ENCODE measurements at regions not wholly inside any gene's neighbourhood (a gene's known extent, or its start where the extent isn't known, plus 50 kb on each side); places are given as distances from the start of the nearest gene placed in this dataset.

- H3K23ac ChIP-seq (ENCODE audit: insufficient read length, low read depth, low read length): no peak overlapping the region
- no peak overlapping the region for H2BK120ac ChIP-seq (ENCODE audit: low read depth, low read length, poor library complexity, severe bottlenecking)
- H3K9me3 Mint-ChIP-seq: no peaks in the 10 kb centered on the region; a peak in 1 of 5 replicates
- no peak overlapping the region for H2BK20ac ChIP-seq (ENCODE audit: low read depth, low read length, poor library complexity, severe bottlenecking)
- TF ChIP-seq CTCF (conservative IDR thresholded peaks at IDR 0.05): no peak
- 0 out of 4 replicates have a peak, but pooled peaks cover 0 to 2% of the 10 kb centered on the region in 2 experiments for H3K4me1 Mint-ChIP-seq
- H2BK12ac ChIP-seq (ENCODE audit: insufficient read length, low read depth, low read length): no peak overlapping the region
- no peaks in the 10 kb centered on the region for H3K27me3 ChIP-seq (ENCODE audit: insufficient read depth, low read length)
- DNase-seq: no peak
- H4K20me1 ChIP-seq (ENCODE audit: control insufficient read depth, insufficient read depth, insufficient read length): no peaks in the 10 kb centered on the region
- no peak overlapping the region for H3K27ac ChIP-seq (ENCODE audit: insufficient read length, low read depth, low read length)
- no peak overlapping the region for H3K56ac ChIP-seq (ENCODE audit: insufficient read length, low read depth, low read length)
- H2AFZ ChIP-seq (ENCODE audit: low read length): no peak overlapping the region
- no CpG with 5 or more reads among the region's 2 CpGs for WGBS (ENCODE audit: extremely low coverage, insufficient read length, low lambda C conversion rate)
- no peaks in the 10 kb centered on the region for H3K79me2 ChIP-seq (ENCODE audit: insufficient read depth, low read length)
- H3K14ac ChIP-seq (ENCODE audit: insufficient read depth, low read length): no peak overlapping the region
- H4K8ac ChIP-seq (replicated peaks; ENCODE audit: insufficient read length, low read depth, low read length): no peak overlapping the region
- no peaks in the 10 kb centered on the region for H3K23me2 ChIP-seq (ENCODE audit: insufficient read length, low read depth, low read length, poor library complexity, severe bottlenecking)
- H3K18ac ChIP-seq (ENCODE audit: insufficient read length, low read depth, low read length): no peak overlapping the region
- no peak overlapping the region for H3K4me3 Mint-ChIP-seq
- no peaks in the 10 kb centered on the region; the same call in 1 of the 2 replicates for H3K4me1 ChIP-seq (ENCODE audit: insufficient read depth, low read length)
- no peaks in the 10 kb centered on the region for H3K36me3 Mint-ChIP-seq (ENCODE audit: insufficient read depth in 1 of 3, low read depth in 3 of 3)
- H3K4me2 ChIP-seq (ENCODE audit: insufficient read depth, insufficient read length, low read length): no peak overlapping the region
- no peak overlapping the region for H3K27ac Mint-ChIP-seq
- H4K5ac ChIP-seq (ENCODE audit: insufficient read length, low read depth, low read length): no peak overlapping the region
- peaks cover 1% of the 10 kb centered on the region for H3K27me3 Mint-ChIP-seq (ENCODE audit: low read depth)
- H3K9me3 ChIP-seq (ENCODE audit: control insufficient read depth, low read depth, low read length): no peaks in the 10 kb centered on the region
- H3T11ph ChIP-seq (ENCODE audit: low read length): no peak overlapping the region
- no peak overlapping the region for H2BK15ac ChIP-seq (ENCODE audit: low read depth, low read length)
- no peaks in the 10 kb centered on the region for H3K79me1 ChIP-seq (ENCODE audit: insufficient read depth, low read depth, low read length, poor library complexity, severe bottlenecking)
- no peak overlapping the region for H3K4ac ChIP-seq (ENCODE audit: low read depth, low read length)
- H2BK5ac ChIP-seq (ENCODE audit: insufficient read length, low read length): no peak overlapping the region
- no peak overlapping the region for H4K91ac ChIP-seq (ENCODE audit: insufficient read length, low read depth, low read length)
- no peak overlapping the region for H2AK5ac ChIP-seq (ENCODE audit: insufficient read length, low read length)
- H3K9ac ChIP-seq (ENCODE audit: extremely low read depth, insufficient read length, low read length): no peak overlapping the region
Measured at GRCh38 chr13:32949820-32950219, 66.4 kb upstream of the KL start.

Measured in H9 (cell line).